ENCODE measurements at regions not wholly inside any gene's neighbourhood (a gene's known extent, or its start where the extent isn't known, plus 50 kb on each side); places are given as distances from the start of the nearest gene placed in this dataset.

DNA sequence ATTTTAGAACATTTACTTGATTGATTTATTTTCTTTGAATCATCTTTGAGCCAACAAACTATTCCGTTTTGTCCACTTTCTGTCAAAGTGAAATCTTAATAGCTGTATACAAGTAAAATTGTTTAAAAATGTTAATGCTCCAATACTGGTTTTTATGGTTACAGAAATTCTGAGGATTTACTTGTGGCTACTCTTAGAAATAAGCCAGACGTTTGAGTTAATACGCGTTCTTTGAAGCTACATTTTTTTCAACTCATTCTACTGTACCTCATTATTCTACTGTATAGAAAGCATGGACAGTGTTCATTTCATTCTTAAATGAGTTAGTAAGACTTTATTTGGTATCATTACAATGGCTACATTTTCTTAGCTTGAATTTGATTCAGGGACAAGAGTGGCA lies 996.2 kb upstream of the FLRT2 start:
- Histone ChIP-seq H3K4me1 (ENCODE audit: control insufficient read depth, insufficient read depth, low read length, unreplicated experiment) (no peaks in the 10 kb centered on the region), H3K36me3 (ENCODE audit: insufficient read depth, low read length) (no peaks in the 10 kb centered on the region), H3K4me3 (ENCODE audit: low read depth, low read length) (no peak overlapping the region), H3K27ac (ENCODE audit: low read depth, low read length) (no peak overlapping the region), H2AFZ (ENCODE audit: low read length, unreplicated experiment) (no peak overlapping the region), H3K79me2 (ENCODE audit: control insufficient read depth, insufficient read depth, low read length, unreplicated experiment) (no peaks in the 10 kb centered on the region), H3K27me3 (ENCODE audit: insufficient read depth, low read length) (no peaks in the 10 kb centered on the region)

- H3K79me2 ChIP-seq (ENCODE audit: control insufficient read depth, insufficient read depth, low read length, unreplicated experiment): no peaks in the 10 kb centered on the region
- no peaks in the 10 kb centered on the region for H3K4me1 ChIP-seq (ENCODE audit: control insufficient read depth, insufficient read depth, low read length, unreplicated experiment)
- no peaks in the 10 kb centered on the region for H3K36me3 ChIP-seq (ENCODE audit: insufficient read depth, low read length)
- H3K27me3 ChIP-seq (ENCODE audit: insufficient read depth, low read length): no peaks in the 10 kb centered on the region
- H3K27ac ChIP-seq (ENCODE audit: low read depth, low read length): no peak overlapping the region
- H2AFZ ChIP-seq (ENCODE audit: low read length, unreplicated experiment): no peak overlapping the region
- no peak overlapping the region for H3K4me3 ChIP-seq (ENCODE audit: low read depth, low read length)
Observed at GRCh38 chr14:84535484-84535883, 994.5 kb upstream of the FLRT2 start.

DNA sequence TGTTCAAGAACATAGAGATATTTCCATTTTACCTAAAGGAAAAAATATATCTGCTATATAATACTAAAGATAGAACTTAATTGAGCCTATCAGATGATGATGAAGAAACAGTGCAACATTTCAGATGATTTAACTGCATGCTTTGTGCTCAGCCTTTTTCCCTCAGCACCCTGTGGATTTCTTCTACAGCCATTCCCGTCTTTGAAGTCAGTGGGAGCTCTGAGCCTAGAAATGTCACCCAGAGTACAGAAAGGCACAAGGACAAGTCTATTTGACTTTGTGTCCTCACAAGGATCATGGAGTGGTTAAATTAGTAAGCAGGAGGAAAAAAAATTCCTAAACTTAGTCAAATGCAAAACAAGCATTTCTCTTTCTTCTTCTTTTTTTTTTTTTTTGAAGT lies 994.0 kb upstream of the FLRT2 start:
- H3K4me1 ChIP-seq (ENCODE audit: control insufficient read depth, insufficient read depth, low read length, unreplicated experiment): no peaks in the 10 kb centered on the region
- H3K79me2 ChIP-seq (ENCODE audit: control insufficient read depth, insufficient read depth, low read length, unreplicated experiment): no peaks in the 10 kb centered on the region
- no peak overlapping the region for H3K27ac ChIP-seq (ENCODE audit: low read depth, low read length)
- no peaks in the 10 kb centered on the region for H3K36me3 ChIP-seq (ENCODE audit: insufficient read depth, low read length)
- H3K4me3 ChIP-seq (ENCODE audit: low read depth, low read length): no peak overlapping the region
- H2AFZ ChIP-seq (ENCODE audit: low read length, unreplicated experiment): no peak overlapping the region
- no peaks in the 10 kb centered on the region for H3K27me3 ChIP-seq (ENCODE audit: insufficient read depth, low read length)

DNA sequence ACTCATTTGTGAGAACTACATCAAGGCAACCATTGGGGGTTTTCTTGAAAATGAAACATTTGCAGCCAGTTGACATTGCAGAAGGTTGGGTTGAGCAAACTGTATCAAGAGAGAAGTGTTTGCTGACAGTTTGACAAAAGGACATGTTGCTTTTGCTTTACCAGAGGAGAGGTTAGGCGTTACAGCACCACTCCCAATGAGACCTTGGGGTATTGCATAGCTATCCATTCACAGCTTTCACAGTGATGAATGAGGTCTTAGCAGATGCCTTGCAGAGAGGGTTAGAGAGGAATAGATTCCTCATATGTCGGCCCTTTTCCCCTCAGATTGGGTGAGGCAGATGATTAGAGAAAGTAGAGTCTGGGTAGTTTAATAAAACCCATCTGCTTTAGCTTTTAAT lies 988.9 kb upstream of the FLRT2 start:
- Histone ChIP-seq H3K79me2 (ENCODE audit: control insufficient read depth, insufficient read depth, low read length, unreplicated experiment) (no peaks in the 10 kb centered on the region), H3K27me3 (ENCODE audit: insufficient read depth, low read length) (no peaks in the 10 kb centered on the region), H3K36me3 (ENCODE audit: insufficient read depth, low read length) (no peaks in the 10 kb centered on the region), H3K27ac (ENCODE audit: low read depth, low read length) (no peak overlapping the region), H3K4me1 (ENCODE audit: control insufficient read depth, insufficient read depth, low read length, unreplicated experiment) (no peaks in the 10 kb centered on the region), H3K4me3 (ENCODE audit: low read depth, low read length) (no peak overlapping the region), H2AFZ (ENCODE audit: low read length, unreplicated experiment) (no peak overlapping the region)

- Histone ChIP-seq H3K27me3 (ENCODE audit: insufficient read depth, low read length) (no peaks in the 10 kb centered on the region), H3K4me3 (ENCODE audit: low read depth, low read length) (no peak overlapping the region), H3K36me3 (ENCODE audit: insufficient read depth, low read length) (no peaks in the 10 kb centered on the region), H2AFZ (ENCODE audit: low read length, unreplicated experiment) (no peak overlapping the region), H3K79me2 (ENCODE audit: control insufficient read depth, insufficient read depth, low read length, unreplicated experiment) (no peaks in the 10 kb centered on the region), H3K4me1 (ENCODE audit: control insufficient read depth, insufficient read depth, low read length, unreplicated experiment) (no peaks in the 10 kb centered on the region), H3K27ac (ENCODE audit: low read depth, low read length) (no peak overlapping the region)
Observed at GRCh38 chr14:84543859-84544258, 986.1 kb upstream of the FLRT2 start.

DNA sequence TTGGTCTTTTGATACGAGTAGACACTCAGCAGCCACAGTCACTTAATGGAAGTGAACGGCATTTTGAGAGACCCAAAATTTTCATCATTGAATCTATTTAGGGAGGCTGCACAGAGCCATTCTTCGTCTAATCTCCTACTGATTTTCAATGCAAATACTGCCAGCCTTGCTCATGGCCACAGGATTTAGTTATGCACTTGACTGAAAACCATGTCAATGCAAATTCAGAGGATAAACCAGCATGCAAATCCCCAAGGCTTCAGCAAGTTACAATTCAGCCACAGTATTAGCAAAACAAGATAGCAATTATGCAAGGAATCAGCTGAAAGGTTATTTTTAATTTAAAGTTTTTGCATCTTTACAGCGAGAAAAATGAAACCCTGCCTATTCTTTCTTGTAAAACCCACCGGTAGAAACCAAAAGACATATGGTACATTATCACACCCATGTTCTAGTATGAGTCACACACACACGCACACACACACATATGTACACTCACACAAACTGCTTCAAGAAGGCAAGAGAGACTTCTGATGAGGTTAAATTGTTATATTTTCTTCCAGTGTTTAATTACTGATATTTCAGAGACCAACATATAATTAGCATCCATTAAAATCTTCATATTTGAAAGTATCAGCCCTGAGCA lies 985.3 kb upstream of the FLRT2 start:
- no peak overlapping the region for H3K4me3 ChIP-seq (ENCODE audit: low read depth, low read length)
- H2AFZ ChIP-seq (ENCODE audit: low read length, unreplicated experiment): no peak overlapping the region
- no peak overlapping the region for H3K27ac ChIP-seq (ENCODE audit: low read depth, low read length)

DNA sequence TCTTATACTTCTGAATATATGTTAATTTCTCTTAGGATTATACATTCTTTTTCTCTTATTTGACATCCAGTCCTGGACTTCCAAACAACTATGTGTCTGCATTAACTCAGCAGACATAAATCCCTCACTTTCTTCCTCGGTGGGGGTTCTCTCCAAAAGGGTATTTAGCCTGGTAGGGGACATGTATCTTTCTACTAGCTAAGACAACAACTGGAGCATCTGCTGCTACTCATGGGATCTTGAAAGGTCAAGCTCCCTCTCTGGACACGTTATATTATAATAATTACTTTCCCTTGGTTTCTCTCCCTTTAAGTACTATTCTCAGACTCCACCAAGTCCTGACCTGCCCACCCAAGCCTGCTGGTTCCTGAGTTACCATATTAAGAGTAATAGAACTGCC lies 983.7 kb upstream of the FLRT2 start:
- no peaks in the 10 kb centered on the region for H3K4me1 ChIP-seq (ENCODE audit: control insufficient read depth, insufficient read depth, low read length, unreplicated experiment)
- no peaks in the 10 kb centered on the region for H3K36me3 ChIP-seq (ENCODE audit: insufficient read depth, low read length)
- H3K27ac ChIP-seq (ENCODE audit: low read depth, low read length): no peak overlapping the region
- H3K4me3 ChIP-seq (ENCODE audit: low read depth, low read length): no peak overlapping the region
- no peak overlapping the region for H2AFZ ChIP-seq (ENCODE audit: low read length, unreplicated experiment)
- no peaks in the 10 kb centered on the region for H3K27me3 ChIP-seq (ENCODE audit: insufficient read depth, low read length)
- H3K79me2 ChIP-seq (ENCODE audit: control insufficient read depth, insufficient read depth, low read length, unreplicated experiment): no peaks in the 10 kb centered on the region

More for the DNA sequence above, 985.3 kb upstream of the FLRT2 start:
- no peaks in the 10 kb centered on the region for H3K27me3 ChIP-seq (ENCODE audit: insufficient read depth, low read length)
- no peaks in the 10 kb centered on the region for H3K4me1 ChIP-seq (ENCODE audit: control insufficient read depth, insufficient read depth, low read length, unreplicated experiment)
- no peaks in the 10 kb centered on the region for H3K79me2 ChIP-seq (ENCODE audit: control insufficient read depth, insufficient read depth, low read length, unreplicated experiment)
- no peaks in the 10 kb centered on the region for H3K36me3 ChIP-seq (ENCODE audit: insufficient read depth, low read length)

GRCh38 chr14:84554136-84554535 lies 975.8 kb upstream of the FLRT2 start:
- Histone ChIP-seq H3K4me1 (ENCODE audit: control insufficient read depth, insufficient read depth, low read length, unreplicated experiment) (no peaks in the 10 kb centered on the region), H3K36me3 (ENCODE audit: insufficient read depth, low read length) (no peaks in the 10 kb centered on the region), H3K4me3 (ENCODE audit: low read depth, low read length) (no peak overlapping the region), H3K27me3 (ENCODE audit: insufficient read depth, low read length) (no peaks in the 10 kb centered on the region), H3K27ac (ENCODE audit: low read depth, low read length) (no peak overlapping the region), H3K79me2 (ENCODE audit: control insufficient read depth, insufficient read depth, low read length, unreplicated experiment) (no peaks in the 10 kb centered on the region), H2AFZ (ENCODE audit: low read length, unreplicated experiment) (no peak overlapping the region)

- Histone ChIP-seq H3K4me1 (ENCODE audit: control insufficient read depth, insufficient read depth, low read length, unreplicated experiment) (no peaks in the 10 kb centered on the region), H2AFZ (ENCODE audit: low read length, unreplicated experiment) (no peak overlapping the region), H3K27ac (ENCODE audit: low read depth, low read length) (no peak overlapping the region), H3K36me3 (ENCODE audit: insufficient read depth, low read length) (no peaks in the 10 kb centered on the region), H3K27me3 (ENCODE audit: insufficient read depth, low read length) (no peaks in the 10 kb centered on the region), H3K79me2 (ENCODE audit: control insufficient read depth, insufficient read depth, low read length, unreplicated experiment) (no peaks in the 10 kb centered on the region), H3K4me3 (ENCODE audit: low read depth, low read length) (no peak overlapping the region)
Observed at GRCh38 chr14:84555493-84555892, 974.5 kb upstream of the FLRT2 start.

DNA sequence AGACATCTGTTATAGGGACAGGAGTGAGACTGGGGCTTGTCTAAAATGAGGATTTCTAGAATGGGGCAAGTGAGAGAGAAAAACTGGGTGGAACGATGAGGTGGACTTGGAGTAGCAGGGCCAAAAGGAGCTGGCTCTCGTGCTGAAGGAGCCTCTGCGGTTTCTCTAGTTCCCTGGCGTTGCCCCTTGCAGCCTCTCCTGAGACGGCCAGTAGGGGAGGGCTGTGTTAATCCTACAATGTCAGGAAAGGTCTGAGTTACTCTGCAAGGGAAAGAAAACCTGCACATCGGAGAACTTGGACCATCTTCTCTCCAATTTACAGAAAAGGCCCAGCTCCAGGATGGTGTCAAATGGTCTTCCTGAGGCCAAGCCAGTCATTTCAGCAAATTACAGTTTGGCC lies 963.8 kb upstream of the FLRT2 start:
- H3K27me3 ChIP-seq (ENCODE audit: insufficient read depth, low read length): no peaks in the 10 kb centered on the region
- no peaks in the 10 kb centered on the region for H3K4me1 ChIP-seq (ENCODE audit: control insufficient read depth, insufficient read depth, low read length, unreplicated experiment)
- H3K27ac ChIP-seq (ENCODE audit: low read depth, low read length): no peak overlapping the region
- no peaks in the 10 kb centered on the region for H3K79me2 ChIP-seq (ENCODE audit: control insufficient read depth, insufficient read depth, low read length, unreplicated experiment)
- no peak overlapping the region for H2AFZ ChIP-seq (ENCODE audit: low read length, unreplicated experiment)
- H3K36me3 ChIP-seq (ENCODE audit: insufficient read depth, low read length): no peaks in the 10 kb centered on the region
- no peak overlapping the region for H3K4me3 ChIP-seq (ENCODE audit: low read depth, low read length)

GRCh38 chr14:84575681-84576080 lies 954.3 kb upstream of the FLRT2 start:
- Histone ChIP-seq H3K36me3 (ENCODE audit: insufficient read depth, low read length) (no peaks in the 10 kb centered on the region), H3K4me3 (ENCODE audit: low read depth, low read length) (no peak overlapping the region), H3K79me2 (ENCODE audit: control insufficient read depth, insufficient read depth, low read length, unreplicated experiment) (no peaks in the 10 kb centered on the region), H3K4me1 (ENCODE audit: control insufficient read depth, insufficient read depth, low read length, unreplicated experiment) (no peaks in the 10 kb centered on the region), H2AFZ (ENCODE audit: low read length, unreplicated experiment) (no peak overlapping the region), H3K27ac (ENCODE audit: low read depth, low read length) (no peak overlapping the region), H3K27me3 (ENCODE audit: insufficient read depth, low read length) (no peaks in the 10 kb centered on the region)

Measured in ACC112 (cell line).